ENCODE measurements at regions not wholly inside any gene's neighbourhood (a gene's known extent, or its start where the extent isn't known, plus 50 kb on each side); places are given as distances from the start of the nearest gene placed in this dataset.
A peak's percentile ranks its signal among the peaks of the same experiment; 100 is the strongest.

DNA sequence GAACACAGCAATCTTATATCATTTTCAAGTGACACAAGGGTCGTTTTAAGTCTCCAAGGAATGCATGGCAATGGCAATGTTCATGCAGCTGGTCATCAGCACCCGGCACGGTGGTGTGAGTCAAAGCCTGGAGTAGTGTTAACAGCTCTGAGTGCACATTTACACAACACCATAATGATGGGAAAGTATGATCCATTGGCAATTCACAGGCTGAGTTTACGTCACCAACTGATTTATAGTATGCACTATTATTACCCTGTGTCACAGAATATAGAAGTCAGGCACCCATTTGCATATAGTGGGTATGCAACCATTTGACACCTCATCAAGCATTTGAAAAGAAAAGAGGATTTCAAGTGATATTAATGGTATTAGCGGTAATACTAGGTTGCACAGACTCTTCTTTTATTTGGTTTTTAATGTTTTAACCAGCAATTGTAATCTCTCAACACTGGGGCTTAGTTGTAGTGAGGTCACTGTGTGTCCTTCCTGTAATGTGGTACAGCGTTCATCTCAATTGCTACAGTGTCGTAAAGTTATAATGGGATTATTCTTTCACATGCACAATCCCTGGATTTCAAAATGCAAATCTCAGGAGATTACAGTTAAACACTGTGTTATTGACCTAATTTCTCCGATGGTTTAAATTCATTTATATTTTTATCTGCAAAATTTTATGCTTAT is 113.8 kb downstream of the C3orf38 start:
- no peaks in the 10 kb centered on the region for H3K79me2 ChIP-seq (replicated peaks; ENCODE audit: insufficient read depth, low read length)
- no peaks in the 10 kb centered on the region for H3K9me3 ChIP-seq (ENCODE audit: low read length)
- peaks cover 2% of the 10 kb centered on the region for H3F3A ChIP-seq (ENCODE audit: insufficient read depth, low read length, poor library complexity, severe bottlenecking)
- no peak overlapping the region for H3K4me2 ChIP-seq (ENCODE audit: low read length)
- no peaks in the 10 kb centered on the region for H4K20me1 ChIP-seq (ENCODE audit: insufficient read depth)
- no peak overlapping the region for H2AFZ ChIP-seq (ENCODE audit: low read depth, low read length)
- no peaks in the 10 kb centered on the region for H3K27me3 ChIP-seq (ENCODE audit: insufficient read depth, low read depth, low read length)
- TF ChIP-seq EP300 (conservative IDR thresholded peaks at IDR 0.05; ENCODE audit: poor library complexity, severe bottlenecking) (peak; percentile 35), TAF1 (IDR thresholded peaks at IDR 0.05; ENCODE audit: low read depth) (no peak)
- no peak overlapping the region for H3K9ac ChIP-seq (ENCODE audit: low read length)
- H3K9me2 ChIP-seq (ENCODE audit: insufficient read depth, low read length) = no peaks in the 10 kb centered on the region
- H3K4me3 ChIP-seq (ENCODE audit: low read length) = no peak overlapping the region
- peak overlapping the region; percentile 54 for H3K27ac ChIP-seq (ENCODE audit: low read length)
- no peaks in the 10 kb centered on the region for H3K36me3 ChIP-seq (ENCODE audit: insufficient read depth, low read length)

DNA sequence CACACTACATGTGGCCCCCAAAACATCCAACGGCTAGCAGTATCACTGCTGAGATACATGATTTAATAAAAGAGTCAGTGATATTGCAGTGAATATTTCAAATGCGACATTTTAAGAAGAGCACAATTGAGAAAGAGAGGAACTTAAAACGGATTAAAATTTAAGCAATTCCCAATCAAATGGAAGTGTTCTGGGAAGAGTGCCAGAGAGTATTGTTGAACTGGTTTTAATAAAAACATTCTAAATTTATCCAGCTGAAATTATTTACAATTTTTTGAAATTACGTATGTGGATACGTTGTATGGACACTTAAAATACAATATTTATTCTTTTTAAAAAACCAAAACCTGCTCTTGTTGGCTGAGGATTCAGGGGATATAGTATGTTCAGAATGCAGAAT is 117.7 kb downstream of the C3orf38 start:
- Histone ChIP-seq H3K27me3 (ENCODE audit: insufficient read depth, low read depth, low read length) (no peaks in the 10 kb centered on the region), H3K9me3 (ENCODE audit: low read length) (no peaks in the 10 kb centered on the region), H3K36me3 (ENCODE audit: insufficient read depth, low read length) (no peaks in the 10 kb centered on the region), H3K9ac (ENCODE audit: low read length) (no peak overlapping the region), H3F3A (ENCODE audit: insufficient read depth, low read length, poor library complexity, severe bottlenecking) (peaks cover 2% of the 10 kb centered on the region), H3K27ac (ENCODE audit: low read length) (no peak overlapping the region), H3K79me2 (replicated peaks; ENCODE audit: insufficient read depth, low read length) (no peaks in the 10 kb centered on the region), H3K4me2 (ENCODE audit: low read length) (no peak overlapping the region), H2AFZ (ENCODE audit: low read depth, low read length) (no peak overlapping the region), H3K9me2 (ENCODE audit: insufficient read depth, low read length) (no peaks in the 10 kb centered on the region), H3K4me3 (ENCODE audit: low read length) (no peak overlapping the region), H4K20me1 (ENCODE audit: insufficient read depth) (no peaks in the 10 kb centered on the region)
- TF ChIP-seq RAD21 (conservative IDR thresholded peaks at IDR 0.05) (no peak), EP300 (conservative IDR thresholded peaks at IDR 0.05; ENCODE audit: poor library complexity, severe bottlenecking) (no peak), POLR2AphosphoS5 (IDR thresholded peaks at IDR 0.05) (no peak), EZH2 (IDR thresholded peaks at IDR 0.05; ENCODE audit: borderline replicate concordance, insufficient read depth, low read length, poor library complexity, severe bottlenecking) (no peak), MXI1 (conservative IDR thresholded peaks at IDR 0.05; ENCODE audit: poor library complexity, severe bottlenecking) (no peak), TAF1 (IDR thresholded peaks at IDR 0.05; ENCODE audit: low read depth) (no peak), SMC3 (conservative IDR thresholded peaks at IDR 0.05; ENCODE audit: poor library complexity) (no peak)
- TF ChIP-seq, protein P1, sequence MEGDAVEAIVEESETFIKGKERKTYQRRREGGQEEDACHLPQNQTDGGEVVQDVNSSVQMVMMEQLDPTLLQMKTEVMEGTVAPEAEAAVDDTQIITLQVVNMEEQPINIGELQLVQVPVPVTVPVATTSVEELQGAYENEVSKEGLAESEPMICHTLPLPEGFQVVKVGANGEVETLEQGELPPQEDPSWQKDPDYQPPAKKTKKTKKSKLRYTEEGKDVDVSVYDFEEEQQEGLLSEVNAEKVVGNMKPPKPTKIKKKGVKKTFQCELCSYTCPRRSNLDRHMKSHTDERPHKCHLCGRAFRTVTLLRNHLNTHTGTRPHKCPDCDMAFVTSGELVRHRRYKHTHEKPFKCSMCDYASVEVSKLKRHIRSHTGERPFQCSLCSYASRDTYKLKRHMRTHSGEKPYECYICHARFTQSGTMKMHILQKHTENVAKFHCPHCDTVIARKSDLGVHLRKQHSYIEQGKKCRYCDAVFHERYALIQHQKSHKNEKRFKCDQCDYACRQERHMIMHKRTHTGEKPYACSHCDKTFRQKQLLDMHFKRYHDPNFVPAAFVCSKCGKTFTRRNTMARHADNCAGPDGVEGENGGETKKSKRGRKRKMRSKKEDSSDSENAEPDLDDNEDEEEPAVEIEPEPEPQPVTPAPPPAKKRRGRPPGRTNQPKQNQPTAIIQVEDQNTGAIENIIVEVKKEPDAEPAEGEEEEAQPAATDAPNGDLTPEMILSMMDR (IDR thresholded peaks at IDR 0.05; ENCODE audit: poor library complexity, severe bottlenecking) = no peak
- TF ChIP-seq, protein P2, sequence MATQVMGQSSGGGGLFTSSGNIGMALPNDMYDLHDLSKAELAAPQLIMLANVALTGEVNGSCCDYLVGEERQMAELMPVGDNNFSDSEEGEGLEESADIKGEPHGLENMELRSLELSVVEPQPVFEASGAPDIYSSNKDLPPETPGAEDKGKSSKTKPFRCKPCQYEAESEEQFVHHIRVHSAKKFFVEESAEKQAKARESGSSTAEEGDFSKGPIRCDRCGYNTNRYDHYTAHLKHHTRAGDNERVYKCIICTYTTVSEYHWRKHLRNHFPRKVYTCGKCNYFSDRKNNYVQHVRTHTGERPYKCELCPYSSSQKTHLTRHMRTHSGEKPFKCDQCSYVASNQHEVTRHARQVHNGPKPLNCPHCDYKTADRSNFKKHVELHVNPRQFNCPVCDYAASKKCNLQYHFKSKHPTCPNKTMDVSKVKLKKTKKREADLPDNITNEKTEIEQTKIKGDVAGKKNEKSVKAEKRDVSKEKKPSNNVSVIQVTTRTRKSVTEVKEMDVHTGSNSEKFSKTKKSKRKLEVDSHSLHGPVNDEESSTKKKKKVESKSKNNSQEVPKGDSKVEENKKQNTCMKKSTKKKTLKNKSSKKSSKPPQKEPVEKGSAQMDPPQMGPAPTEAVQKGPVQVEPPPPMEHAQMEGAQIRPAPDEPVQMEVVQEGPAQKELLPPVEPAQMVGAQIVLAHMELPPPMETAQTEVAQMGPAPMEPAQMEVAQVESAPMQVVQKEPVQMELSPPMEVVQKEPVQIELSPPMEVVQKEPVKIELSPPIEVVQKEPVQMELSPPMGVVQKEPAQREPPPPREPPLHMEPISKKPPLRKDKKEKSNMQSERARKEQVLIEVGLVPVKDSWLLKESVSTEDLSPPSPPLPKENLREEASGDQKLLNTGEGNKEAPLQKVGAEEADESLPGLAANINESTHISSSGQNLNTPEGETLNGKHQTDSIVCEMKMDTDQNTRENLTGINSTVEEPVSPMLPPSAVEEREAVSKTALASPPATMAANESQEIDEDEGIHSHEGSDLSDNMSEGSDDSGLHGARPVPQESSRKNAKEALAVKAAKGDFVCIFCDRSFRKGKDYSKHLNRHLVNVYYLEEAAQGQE (IDR thresholded peaks at IDR 0.05; ENCODE audit: borderline replicate concordance) = no peak

Data from neural cell (in vitro differentiated cells).